HuH-7.5 (cell line): ENCODE measurements at regions not wholly inside any gene's neighbourhood (a gene's known extent, or its start where the extent isn't known, plus 50 kb on each side); places are given as distances from the start of the nearest gene placed in this dataset.
"Not testable (repeated sequence)": the region's sequence is repeated elsewhere in the genome, so short reads cannot be mapped to it uniquely, and the experiment has no call there.

Experiments
- DNase-seq: peaks from one replicate; pipeline ENCODE4 v3.0.0; 2011; ENCODE audit warnings: low spot score

DNA sequence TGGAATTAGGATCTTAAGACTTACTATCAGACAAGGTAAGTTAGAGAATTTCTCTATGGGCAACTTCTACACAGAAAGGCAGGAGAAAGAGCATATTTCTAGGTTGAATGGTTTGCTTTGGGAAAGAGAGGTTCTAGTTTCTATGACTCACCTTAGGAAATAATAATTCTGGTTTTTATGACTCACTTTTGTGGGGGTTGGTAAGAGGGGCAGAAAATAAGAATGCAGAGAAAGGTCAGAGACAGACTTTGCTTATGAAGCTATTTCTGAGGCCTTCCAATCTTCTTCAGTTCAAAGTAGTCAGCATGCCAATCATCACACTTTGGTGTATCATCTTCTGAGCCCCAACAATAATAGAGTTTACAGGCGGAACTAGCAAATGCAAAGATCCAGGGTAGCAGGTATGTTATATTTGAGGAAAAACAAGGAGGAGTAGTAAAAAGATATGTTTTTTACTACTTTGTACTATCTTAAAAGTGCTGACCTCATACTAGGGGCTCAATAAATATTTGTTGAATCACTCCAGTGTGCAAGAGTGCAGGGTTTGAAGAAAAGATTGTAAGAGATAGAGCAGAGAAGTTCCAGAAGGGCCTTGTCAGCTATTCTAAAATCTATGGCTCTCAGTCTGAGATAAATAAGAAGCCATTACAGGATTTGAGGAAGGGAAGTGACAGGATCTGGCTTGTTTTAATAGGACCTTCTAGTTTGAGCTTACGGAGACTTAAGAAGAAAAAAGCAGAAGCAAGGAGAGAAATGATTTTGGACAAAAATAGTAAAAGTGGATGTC lies 56.7 kb upstream of the LRFN5 start:
- no peak for DNase-seq

DNA sequence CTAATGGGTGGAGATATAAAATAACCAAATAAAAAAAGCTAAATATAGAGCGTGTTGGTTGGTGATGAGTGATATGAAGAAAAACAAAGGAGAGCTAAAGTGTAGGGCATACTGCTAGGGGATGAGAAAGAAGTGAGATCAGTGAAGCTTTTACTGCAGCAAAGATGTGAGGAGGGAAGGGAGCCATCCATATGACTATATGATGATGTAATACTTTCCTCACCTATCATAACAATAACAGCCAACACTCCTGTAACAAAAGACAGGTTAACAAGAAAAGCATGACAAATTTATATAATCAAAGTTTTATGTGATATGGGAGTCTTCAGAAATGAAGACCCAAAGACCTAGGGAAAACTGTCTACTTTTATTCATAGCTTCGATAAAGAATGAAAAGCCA lies 57.4 kb upstream of the LRFN5 start:
- no peak for DNase-seq

DNA sequence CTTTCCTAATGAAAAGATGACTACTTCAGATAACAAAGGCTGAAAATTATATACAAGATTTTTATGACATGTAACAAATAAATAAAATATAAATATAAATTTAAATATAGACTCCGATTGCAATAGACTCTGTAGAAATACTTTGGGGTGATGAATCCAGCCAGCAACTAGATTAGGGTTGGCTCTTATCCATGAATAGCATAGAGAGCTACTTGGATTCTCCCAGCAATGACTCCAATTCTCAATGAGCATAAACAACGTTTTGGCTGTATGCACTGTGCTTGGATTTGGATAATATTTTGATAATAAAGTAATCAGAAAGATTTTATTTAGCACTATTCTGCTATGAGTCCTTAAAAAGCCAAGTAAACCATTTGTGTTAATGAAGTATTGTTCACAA lies 58.0 kb upstream of the LRFN5 start:
- no peak for DNase-seq

DNA sequence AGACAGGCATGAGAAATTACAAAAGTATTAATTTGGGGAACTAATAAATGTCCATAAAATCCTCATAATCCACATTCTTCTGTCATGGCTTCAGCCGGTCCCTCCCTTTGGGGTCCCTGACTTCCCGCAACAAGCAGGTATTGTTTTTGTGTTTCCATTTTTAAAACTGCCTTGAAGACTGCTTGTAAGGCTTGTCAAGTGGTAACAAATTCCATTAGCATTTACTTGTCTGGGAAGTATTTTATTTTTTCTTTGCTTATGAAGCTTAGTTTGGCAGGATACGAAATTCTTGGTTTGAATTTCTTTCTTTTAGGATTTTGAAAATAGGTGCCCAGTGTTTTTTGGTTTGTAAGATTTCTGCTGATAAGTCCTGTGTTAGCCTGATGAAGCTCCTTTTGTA lies 65.3 kb upstream of the LRFN5 start:
- no peak for DNase-seq

DNA sequence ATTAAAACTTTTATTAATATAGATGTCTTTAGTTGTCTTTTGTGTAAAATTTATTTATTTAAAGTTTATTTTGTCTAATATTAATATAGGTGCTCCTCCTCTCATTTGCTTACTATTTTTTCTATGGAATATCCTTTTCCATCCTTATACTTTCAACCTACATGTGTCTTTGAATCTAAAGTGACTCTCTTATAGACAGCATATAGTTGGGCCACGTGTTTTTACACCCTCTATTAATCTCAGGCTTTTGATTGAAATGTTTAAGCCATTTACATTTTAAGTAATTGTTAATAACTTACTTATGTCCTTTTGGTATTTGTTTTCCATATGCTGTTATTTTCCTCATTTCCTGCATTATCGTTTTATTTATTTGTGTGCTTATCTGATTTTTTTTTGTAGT lies 74.4 kb upstream of the LRFN5 start:
- no peak for DNase-seq

DNA sequence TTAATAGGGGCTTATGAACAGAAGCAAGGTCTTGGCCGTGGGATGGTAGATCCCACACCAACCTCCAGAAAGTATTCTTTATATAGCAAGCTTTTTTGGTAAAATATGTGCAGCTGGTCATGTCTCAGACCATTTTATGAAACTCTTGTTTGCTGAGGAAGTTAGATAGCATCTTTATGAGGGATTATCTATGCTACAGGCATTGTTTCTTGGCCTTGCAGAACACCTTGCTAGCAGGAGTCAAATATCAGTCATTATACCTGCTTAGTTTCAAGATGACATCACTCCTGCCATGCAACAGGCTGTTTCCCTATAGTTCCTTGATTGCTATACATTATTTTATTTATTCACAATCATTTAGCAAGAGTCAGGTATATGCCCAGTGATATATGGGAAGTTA lies 84.8 kb upstream of the LRFN5 start:
- DNase-seq: no peak

DNA sequence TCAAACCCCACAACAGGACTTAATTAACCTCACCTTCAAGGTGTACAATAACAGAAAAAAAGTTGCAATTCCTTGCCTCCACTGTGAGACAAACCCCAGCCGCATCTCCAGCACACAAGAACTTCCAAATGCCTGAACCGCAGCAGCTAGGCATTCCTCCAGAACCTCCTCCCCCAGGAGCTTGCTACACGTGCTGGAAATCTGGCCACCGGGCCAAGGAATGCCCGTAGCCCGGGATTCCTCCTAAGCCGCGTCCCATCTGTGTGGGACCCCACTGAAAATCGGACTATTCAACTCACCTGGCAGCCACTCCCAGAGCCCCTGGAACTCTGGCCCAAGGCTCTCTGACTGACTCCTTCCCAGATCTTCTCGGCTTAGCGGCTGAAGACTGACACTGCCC lies 88.6 kb upstream of the LRFN5 start:
- DNase-seq: not testable (repeated sequence)

DNA sequence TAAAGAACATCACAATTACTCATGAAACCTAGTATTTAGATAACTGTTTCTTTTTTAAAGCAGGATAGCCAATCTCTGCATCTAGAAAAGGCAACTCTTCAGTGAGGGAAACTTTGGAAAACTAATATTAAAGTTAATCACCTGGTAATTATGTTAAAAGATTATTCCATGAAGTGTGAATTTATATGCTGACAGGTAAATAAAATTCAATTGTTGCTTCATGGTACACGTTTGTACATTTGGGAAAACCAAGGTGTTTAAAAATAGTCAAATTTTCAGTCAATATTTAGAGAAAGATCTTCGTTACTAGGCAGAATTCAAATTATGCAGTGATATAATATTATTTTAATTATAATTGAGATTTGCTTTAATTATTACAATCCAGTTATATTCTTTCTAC lies 100.1 kb upstream of the LRFN5 start:
- no peak for DNase-seq

DNA sequence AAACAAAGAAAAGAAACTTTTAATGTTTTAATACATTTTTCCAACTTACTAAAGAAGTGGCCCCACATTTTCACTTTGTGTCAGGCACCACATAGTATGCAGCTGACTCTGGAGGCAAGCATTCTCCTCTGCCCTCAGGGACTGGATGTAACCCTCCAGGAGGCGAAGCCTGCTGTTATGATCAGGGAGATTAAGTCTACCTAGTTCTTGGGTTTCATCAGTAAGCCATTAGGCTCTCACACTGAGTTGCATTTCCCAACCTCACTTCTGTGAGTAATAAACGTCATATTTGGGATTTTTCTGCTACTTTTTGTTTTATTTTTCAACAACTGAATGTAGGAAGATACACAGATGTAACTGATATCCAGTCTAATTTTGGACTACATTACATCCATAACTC lies 101.2 kb upstream of the LRFN5 start:
- DNase-seq: no peak

DNA sequence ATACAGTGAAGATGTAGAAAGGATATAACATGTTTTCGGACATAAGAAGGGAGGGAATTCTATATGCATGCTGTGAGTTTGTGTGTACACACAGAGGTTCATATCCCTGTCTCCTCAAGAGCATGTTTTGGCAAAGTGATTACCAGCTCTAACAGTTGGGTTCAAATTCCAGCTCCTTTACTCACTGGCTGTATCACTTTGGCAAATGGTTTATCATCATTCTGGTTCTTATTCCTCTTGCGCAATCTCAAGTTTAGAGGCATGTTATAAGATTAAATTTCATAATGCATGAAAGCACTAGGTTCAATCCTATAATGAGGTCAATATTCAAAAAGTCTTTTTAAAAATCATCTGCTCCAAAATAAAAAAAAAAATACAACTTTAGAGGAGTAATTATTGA lies 107.7 kb upstream of the LRFN5 start:
- no peak for DNase-seq

DNA sequence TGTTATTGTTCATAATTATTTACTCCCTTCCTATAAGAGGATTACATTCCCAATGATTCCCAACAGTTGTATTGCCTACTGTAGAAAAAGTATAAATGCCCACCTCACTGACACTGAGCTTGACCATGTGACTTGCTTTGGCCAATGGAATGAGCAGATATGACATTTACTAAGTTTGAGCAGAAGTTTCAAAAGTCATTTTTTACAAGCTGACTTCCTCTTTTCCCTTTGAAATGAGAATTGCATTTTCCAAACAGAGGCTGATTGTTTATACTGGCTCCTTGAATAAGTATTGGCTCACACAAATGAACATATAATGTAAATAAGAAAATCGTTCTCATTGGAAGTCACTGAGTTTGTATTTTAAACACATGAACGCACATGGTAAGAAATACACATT lies 116.4 kb upstream of the LRFN5 start:
- no peak for DNase-seq

DNA sequence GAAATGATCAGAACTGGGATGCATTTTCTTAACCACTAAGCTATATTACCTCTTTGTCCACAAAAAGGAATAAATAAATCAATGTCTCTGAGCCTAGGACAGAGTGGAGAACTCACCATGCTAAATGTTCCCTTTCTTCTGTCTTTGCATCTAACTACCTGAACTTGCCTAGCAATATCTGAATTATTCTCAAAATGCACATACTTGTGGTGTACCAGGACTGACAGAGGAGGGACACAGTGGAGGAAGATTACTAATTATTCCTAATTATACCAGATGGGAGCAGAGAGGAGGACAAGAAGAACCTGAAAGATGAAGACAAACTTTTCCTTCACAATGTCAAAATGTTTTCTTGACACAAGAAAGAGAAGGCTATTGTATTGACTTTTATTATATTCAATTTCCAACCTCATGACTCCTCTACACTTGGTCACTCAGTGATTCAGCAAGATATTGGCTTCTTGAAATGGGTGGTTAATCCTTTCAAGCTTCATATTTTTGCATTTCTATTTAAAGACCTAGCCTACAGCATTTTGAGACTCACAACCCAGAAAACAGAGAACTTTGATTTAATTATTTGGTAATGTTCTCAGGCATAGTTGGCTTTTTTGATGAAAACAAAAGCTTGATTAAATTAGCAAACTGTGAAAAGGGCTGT lies 117.2 kb upstream of the LRFN5 start:
- no peak for DNase-seq

DNA sequence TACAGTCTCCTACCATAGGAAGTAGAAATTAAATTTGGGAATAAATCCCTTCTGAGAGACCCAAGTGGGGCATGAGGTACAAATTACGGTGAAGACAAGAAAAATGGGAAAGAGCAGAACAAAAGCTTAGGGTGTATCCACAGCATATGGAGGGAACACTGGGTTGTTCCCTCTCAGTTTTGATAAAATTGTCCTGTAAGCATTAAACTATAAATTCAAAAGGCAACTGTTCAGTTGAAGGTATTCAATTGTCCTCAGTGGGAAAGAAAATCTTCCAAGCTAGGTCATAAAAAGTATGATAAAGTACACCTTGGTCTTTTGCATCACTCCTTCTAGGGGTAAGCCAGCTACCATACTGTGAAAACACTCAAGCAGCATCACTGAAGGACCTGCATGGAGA lies 118.3 kb upstream of the LRFN5 start:
- no peak for DNase-seq

DNA sequence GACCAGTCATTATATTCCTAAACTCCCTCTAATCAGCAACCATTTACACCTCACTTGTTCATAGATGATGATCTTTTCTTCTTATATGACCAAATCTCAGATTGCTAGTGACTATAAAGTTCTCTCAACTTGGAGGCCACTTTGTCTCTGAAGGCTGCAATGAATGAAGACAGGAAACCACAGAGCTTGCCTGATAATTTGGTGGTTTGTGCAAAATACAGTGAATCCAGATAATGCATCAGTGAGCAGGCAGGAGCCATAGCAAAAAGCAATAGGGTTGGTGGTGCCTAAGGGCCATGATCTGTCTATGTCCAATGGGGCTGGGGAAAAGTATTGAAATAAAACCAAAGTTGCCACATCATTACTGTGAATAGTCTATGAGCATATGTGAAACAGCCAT lies 123.8 kb upstream of the LRFN5 start:
- DNase-seq: no peak

DNA sequence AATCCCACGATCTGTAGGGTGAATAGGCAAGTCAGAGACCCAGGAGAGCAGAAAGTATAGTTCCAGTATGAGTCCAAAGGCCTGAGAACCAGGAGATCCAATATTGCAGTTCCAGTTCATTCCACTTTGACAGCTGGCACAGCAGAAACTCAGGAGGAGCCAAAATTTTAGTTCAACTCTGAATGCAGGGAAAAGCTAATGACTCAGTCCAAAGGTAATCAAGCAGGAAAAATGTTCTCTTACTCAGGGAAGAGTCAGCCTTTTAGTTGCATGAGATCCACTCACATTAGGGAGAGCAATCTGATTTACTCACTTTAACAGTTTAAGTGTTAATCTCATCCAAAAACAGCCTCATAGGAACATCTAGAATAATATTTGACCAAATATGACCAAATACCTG lies 130.2 kb upstream of the LRFN5 start:
- DNase-seq: no peak

DNA sequence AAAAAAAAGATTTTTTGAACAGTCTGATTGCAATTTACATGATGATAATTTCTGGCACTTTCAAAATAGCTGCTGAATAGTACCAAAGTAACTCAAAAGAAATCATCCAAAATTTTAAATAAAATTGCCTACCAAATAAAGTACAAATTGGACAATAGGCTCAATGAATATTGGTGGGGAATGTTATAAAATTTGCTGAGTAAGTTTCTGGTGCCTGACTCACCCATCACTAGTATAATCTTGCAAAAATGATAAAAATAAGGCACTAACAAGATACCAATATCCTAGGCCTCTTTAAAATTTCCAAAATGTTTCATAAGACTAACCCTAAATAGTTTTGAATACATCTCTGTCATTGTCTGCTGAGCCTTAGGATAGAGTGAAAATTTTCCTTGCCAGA lies 145.3 kb upstream of the LRFN5 start:
- no peak for DNase-seq

DNA sequence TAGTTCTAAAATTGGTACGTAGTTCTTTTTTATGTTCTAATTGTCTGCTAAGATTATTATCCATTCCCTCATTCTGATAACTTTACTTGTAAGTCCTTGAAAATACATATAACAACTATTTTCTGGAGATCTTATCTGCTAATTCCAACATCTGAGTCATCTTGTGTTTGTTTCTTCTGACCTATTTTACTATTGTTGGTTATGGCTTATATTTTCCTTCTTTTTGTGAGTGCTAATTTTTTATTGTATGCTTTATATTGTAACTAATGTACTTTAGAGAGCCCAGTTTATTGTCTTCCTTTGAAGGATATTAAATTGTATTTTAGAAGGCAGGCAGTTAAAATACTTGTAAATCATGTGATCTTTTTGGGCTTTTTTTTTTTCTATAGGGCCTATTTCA lies 149.3 kb upstream of the LRFN5 start:
- no peak for DNase-seq

DNA sequence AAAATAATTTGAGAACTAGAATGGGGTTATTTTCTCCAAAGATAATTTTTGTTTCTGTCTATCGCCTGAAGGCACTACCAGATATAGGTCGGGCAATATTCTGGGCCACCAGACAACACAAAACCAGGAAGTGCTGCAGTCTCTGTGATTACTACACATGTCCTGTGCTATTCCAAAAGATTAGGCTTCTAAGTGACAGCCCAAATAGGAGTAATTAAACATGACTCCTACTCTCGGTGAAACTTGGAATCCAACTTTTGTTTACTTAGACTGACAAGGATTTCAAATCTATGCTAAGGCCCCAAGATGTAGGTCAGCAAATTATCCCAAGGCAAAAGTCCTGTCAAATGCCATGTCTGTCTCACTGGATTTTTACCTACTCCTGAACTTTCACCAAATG lies 157.6 kb upstream of the LRFN5 start:
- DNase-seq: no peak

DNA sequence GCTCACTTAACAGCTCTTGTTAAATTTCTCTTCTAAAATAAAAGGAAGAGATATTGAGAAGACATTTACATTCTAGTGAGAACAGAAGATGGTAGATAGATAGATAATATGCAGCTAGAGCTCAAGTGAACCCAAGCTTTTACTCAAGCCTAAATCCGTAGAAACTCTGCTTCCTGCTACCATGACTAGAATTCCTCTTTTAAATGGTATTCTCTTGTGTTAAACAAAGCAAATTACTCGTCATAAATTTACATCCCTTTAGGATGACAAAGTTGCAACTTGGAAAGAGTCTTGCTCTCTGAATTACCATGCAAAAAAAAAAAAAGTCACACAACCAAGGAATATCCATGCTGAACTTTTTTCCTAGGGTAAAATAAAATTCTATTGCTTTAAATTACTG lies 160.7 kb upstream of the LRFN5 start:
- DNase-seq: no peak

DNA sequence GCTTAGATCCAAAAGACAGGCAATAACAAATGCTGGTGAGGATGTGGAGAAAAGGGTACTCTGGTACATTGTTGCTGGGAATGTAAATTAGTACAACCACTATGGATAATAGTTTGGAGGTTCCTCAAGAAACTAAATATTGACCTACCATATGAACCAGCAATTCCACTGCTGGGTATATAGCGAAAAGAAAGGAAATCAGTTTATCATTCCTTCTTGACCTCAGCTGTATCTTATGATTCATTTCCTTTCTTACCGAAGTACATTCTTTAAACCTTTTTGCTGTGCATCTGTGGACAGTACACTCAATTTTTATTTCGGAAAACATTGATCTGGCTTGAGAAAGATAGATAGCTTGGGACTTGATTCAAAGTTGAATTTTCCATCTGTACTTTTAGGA lies 183.2 kb upstream of the LRFN5 start:
- no peak for DNase-seq

DNA sequence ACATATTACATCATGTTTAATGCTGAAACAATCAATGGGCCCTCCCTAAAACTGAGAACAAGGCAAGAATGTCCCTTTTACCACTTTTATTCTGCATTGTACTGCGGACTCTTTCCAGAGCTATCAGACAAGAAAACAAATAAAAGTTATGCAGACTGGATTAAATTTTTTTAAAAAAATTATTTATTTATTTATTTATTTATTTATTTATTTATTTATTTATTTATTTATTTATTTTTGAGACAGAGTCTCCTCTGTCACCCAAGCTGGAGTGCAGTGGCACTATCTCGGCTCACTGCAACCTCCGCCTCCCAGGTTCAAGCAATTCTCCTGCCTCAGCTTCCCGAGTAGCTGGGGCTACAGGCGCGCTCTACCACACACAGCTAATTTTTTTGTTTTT lies 185.4 kb upstream of the LRFN5 start:
- not testable (repeated sequence) for DNase-seq

DNA sequence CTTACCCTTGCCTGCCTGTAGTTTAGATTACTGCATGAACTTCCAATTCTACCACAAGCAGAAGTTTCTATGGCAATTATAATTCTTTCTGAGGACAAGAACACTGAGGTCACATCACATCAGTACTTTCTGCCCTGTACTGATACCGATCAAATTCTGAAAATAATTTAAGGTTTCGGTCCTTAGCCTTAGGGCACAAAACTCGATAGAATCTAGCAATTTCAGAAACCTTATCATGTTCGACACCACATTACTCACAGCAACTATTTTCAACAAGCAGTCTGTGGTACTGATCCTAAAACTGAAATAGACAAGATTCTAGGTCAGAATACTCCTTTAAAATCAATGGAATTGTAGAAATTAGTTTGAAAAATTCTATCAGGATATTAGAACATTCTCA lies 187.0 kb upstream of the LRFN5 start:
- DNase-seq: no peak

DNA sequence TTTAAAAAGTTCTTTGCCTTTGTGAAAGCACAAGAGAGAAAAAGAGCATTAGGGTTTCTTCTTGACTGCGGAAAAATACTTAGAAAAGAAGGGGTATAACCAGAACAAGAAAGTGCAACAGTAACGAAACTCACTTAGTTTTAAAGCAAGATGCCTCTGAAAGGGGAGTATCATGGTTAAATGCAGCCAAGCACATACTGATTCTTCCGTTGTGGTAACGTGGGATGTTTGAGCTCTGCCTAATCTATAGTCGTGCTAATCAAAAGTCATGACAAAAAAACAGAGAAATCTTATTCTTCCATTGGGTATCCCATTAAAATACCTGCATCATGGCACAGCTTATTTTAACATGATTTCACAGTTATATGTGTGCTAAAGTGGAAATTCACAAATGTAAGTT lies 187.8 kb upstream of the LRFN5 start:
- DNase-seq: no peak

DNA sequence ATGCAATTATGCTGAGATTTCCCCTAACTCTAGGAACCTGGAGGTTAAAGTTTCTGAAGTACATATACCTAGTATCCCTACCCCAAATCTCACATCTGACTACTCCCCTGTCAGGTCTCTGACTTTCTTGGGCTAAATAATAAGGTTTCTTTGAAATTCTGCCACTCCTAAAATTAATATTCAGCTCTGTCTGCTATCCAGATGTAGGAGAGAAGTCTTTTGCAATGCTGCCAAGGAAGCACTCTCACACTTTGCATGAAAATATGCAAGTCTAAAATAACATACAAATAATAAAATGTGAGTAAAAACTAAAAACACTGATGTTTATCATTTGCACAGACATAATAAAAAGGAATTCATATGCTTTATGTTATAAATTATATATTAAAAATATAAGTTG lies 196.9 kb upstream of the LRFN5 start:
- DNase-seq: no peak
